BLaER1 (cell line): ENCODE measurements at regions not wholly inside any gene's neighbourhood (a gene's known extent, or its start where the extent isn't known, plus 50 kb on each side); places are given as distances from the start of the nearest gene placed in this dataset.

Experiments used
- H3K27ac ChIP-seq: shearing (Covaris generic); formaldehyde crosslinking; 2 replicates; pipeline ENCODE4 v1.8.1; 2022
- H3K27me3 ChIP-seq: shearing (Covaris generic); formaldehyde crosslinking; 2 replicates; pipeline ENCODE4 v1.8.1; 2022
- H3K36me3 ChIP-seq: shearing (Covaris generic); formaldehyde crosslinking; 2 replicates; pipeline ENCODE4 v1.8.1; 2022
- H3K4me1 ChIP-seq: shearing (Covaris generic); formaldehyde crosslinking; 2 replicates; pipeline ENCODE4 v1.8.1; 2022
- H3K4me2 ChIP-seq: shearing (Covaris generic); formaldehyde crosslinking; 2 replicates; pipeline ENCODE4 v1.8.1; 2022
- H3K4me3 ChIP-seq: shearing (Covaris generic); formaldehyde crosslinking; 2 replicates; pipeline ENCODE4 v1.8.1; 2022
- H3K9ac ChIP-seq: shearing (Covaris generic); formaldehyde crosslinking; 2 replicates; pipeline ENCODE4 v1.8.1; 2022
- H3K9me3 ChIP-seq: shearing (Covaris generic); formaldehyde crosslinking; 2 replicates; pipeline ENCODE4 v1.8.1; 2022
- H4K20me1 ChIP-seq: shearing (Covaris generic); formaldehyde crosslinking; 2 replicates; pipeline ENCODE4 v1.8.1; 2022
- Cebpa-rat ChIP-seq: shearing (Covaris generic); IDR thresholded peaks from 2 replicates; pipeline ENCODE4 v1.8.1; 2022

GRCh38 chr1:47622776-47623556, 185.1 kb downstream of the FOXD2 start:
- peaks cover 17% of the 10 kb centered on the region for H3K4me1 ChIP-seq
- no peak overlapping the region for H3K4me2 ChIP-seq

DNA sequence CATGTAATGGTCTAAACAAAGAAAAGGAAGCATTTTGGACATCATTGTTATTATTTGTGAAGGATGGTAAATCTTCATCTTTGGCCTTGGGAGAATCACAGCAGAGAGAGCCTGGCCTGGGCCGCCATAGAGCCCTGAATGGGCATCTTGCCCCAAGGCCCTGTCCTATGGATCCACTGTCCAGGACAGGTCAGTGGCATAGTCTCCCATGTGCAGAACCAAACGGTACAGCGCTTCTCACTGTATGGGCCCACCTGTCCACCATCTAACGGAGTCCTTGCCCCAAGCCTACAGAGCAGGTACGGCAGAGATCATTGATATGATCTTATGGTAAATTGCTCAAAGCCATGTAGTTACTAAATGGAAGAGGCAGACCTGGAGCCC, 185.7 kb downstream of the FOXD2 start:
- Histone ChIP-seq H3K9ac (no peak overlapping the region), H3K36me3 (no peaks in the 10 kb centered on the region), H3K27ac (no peak overlapping the region), H4K20me1 (no peaks in the 10 kb centered on the region), H3K4me2 (no peak overlapping the region), H3K4me1 (peaks cover 17% of the 10 kb centered on the region), H3K4me3 (no peak overlapping the region), H3K9me3 (no peaks in the 10 kb centered on the region), H3K27me3 (no peaks in the 10 kb centered on the region)
- TF ChIP-seq Cebpa-rat = no peak

More at GRCh38 chr1:47622776-47623556, 185.1 kb downstream of the FOXD2 start:
- no peaks in the 10 kb centered on the region for H4K20me1 ChIP-seq
- no peak overlapping the region for H3K4me3 ChIP-seq
- TF ChIP-seq Cebpa-rat = no peak
- H3K27me3 ChIP-seq = no peaks in the 10 kb centered on the region
- no peaks in the 10 kb centered on the region for H3K36me3 ChIP-seq
- no peak overlapping the region for H3K27ac ChIP-seq
- no peak overlapping the region for H3K9ac ChIP-seq
- H3K9me3 ChIP-seq = no peaks in the 10 kb centered on the region

- Histone ChIP-seq H3K4me2 (no peak overlapping the region), H3K9ac (no peak overlapping the region), H3K4me1 (peaks cover 26% of the 10 kb centered on the region), H3K36me3 (no peaks in the 10 kb centered on the region), H3K4me3 (no peak overlapping the region), H3K27me3 (no peaks in the 10 kb centered on the region), H3K27ac (no peak overlapping the region), H3K9me3 (no peaks in the 10 kb centered on the region), H4K20me1 (no peaks in the 10 kb centered on the region)
- no peak for TF ChIP-seq Cebpa-rat
Measured at GRCh38 chr1:47624531-47624930, 186.7 kb downstream of the FOXD2 start.

GRCh38 chr1:47627016-47627415, 189.2 kb downstream of the FOXD2 start:
- no peak for TF ChIP-seq Cebpa-rat
- no peaks in the 10 kb centered on the region for H3K36me3 ChIP-seq
- no peak overlapping the region for H3K4me3 ChIP-seq
- H3K4me2 ChIP-seq = no peak overlapping the region
- no peak overlapping the region for H3K9ac ChIP-seq
- H3K27ac ChIP-seq = no peak overlapping the region
- no peaks in the 10 kb centered on the region for H4K20me1 ChIP-seq
- H3K27me3 ChIP-seq = no peaks in the 10 kb centered on the region
- H3K4me1 ChIP-seq = peaks cover 37% of the 10 kb centered on the region
- H3K9me3 ChIP-seq = no peaks in the 10 kb centered on the region

- H3K4me1 ChIP-seq = peaks cover 42% of the 10 kb centered on the region
- H3K9ac ChIP-seq = no peak overlapping the region
- H3K27me3 ChIP-seq = no peaks in the 10 kb centered on the region
- H3K27ac ChIP-seq = no peak overlapping the region
- no peak for TF ChIP-seq Cebpa-rat
- H4K20me1 ChIP-seq = no peaks in the 10 kb centered on the region
- no peaks in the 10 kb centered on the region for H3K36me3 ChIP-seq
- H3K4me2 ChIP-seq = no peak overlapping the region
- H3K4me3 ChIP-seq = no peak overlapping the region
- no peaks in the 10 kb centered on the region for H3K9me3 ChIP-seq
Measured at GRCh38 chr1:47627471-47628370, 189.9 kb downstream of the FOXD2 start.

DNA sequence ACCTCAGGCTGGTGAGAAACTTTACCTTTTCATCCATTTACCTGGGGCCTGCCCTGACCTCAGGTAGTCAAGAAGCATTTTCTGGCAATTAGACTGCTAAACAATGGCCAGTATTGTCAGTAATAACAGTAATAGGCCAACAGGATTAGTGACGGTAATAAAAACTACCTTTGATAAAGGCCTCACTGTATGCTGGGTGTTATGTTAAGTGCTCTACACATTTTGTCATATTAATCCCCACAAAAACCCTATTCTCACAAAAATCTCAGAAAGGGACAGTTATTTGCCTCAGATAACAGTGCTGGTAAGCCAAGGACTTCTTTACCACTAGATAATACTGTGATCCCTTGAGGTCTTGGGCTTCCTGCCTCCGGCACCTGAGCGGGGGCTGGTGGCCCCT, 191.4 kb downstream of the FOXD2 start:
- Histone ChIP-seq H3K4me3 (no peak overlapping the region), H3K36me3 (no peaks in the 10 kb centered on the region)
- TF ChIP-seq Cebpa-rat = no peak

DNA sequence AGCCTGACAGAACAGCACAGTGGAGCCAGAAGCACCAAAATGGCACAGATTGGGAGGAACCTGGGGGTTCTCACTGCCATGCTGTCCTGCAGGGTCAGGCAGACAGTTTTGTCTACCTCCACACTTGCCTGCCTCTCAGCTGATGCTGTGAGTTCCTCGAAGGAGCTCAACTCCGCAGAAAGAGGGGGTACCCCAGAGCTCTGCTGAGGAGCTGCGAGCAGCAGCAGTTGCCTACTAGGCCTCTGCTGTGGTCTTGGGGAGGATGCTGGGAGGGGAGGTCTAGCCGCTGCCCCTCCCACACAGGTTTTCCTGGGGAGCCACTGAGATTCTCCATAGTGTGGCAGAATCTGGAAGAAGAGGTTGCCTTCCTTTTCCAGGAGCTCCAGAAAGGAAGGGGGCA, 192.5 kb downstream of the FOXD2 start:
- no peak overlapping the region for H3K4me2 ChIP-seq
- no peaks in the 10 kb centered on the region for H3K9me3 ChIP-seq
- TF ChIP-seq Cebpa-rat = no peak
- H3K9ac ChIP-seq = no peak overlapping the region
- no peaks in the 10 kb centered on the region for H4K20me1 ChIP-seq
- no peak overlapping the region for H3K27ac ChIP-seq
- no peaks in the 10 kb centered on the region for H3K27me3 ChIP-seq
- H3K4me3 ChIP-seq = no peak overlapping the region
- no peaks in the 10 kb centered on the region for H3K36me3 ChIP-seq
- H3K4me1 ChIP-seq = peaks cover 34% of the 10 kb centered on the region

More for the DNA sequence above, 191.4 kb downstream of the FOXD2 start:
- no peaks in the 10 kb centered on the region for H4K20me1 ChIP-seq
- no peak overlapping the region for H3K9ac ChIP-seq
- peaks cover 39% of the 10 kb centered on the region for H3K4me1 ChIP-seq
- H3K9me3 ChIP-seq = no peaks in the 10 kb centered on the region
- H3K4me2 ChIP-seq = peak overlapping the region; percentile 32
- H3K27ac ChIP-seq = no peak overlapping the region
- no peaks in the 10 kb centered on the region for H3K27me3 ChIP-seq

GRCh38 chr1:47631411-47631995, 193.7 kb downstream of the FOXD2 start:
- Histone ChIP-seq H4K20me1 (no peaks in the 10 kb centered on the region), H3K4me1 (peaks cover 46% of the 10 kb centered on the region), H3K36me3 (no peaks in the 10 kb centered on the region), H3K4me2 (peak overlapping the region; percentile 67), H3K27me3 (no peaks in the 10 kb centered on the region), H3K9me3 (no peaks in the 10 kb centered on the region), H3K9ac (no peak overlapping the region), H3K27ac (no peak overlapping the region), H3K4me3 (no peak overlapping the region)
- no peak for TF ChIP-seq Cebpa-rat

DNA sequence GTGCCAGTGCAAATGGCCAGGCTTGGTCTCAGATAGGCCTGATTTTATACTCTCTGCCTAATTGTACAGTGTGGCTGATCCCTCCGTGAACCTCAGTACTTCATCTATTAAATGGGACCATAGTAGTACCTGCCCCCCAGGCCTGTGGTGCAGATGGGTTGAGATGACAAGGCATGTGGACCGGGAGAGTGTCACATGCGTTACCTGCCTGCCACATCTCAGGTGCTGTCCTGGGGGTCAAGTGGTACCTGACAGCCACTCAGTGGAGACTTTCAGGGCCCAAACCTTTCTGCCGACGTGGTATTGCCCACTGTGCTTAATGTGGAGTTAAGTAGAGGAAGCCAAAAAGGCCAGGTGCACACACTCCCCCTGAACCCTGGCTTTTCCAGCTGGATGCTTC, 197.3 kb downstream of the FOXD2 start:
- Histone ChIP-seq H3K4me3 (no peak overlapping the region), H3K4me2 (peak overlapping the region; percentile 21), H3K9me3 (no peaks in the 10 kb centered on the region), H4K20me1 (no peaks in the 10 kb centered on the region), H3K27me3 (no peaks in the 10 kb centered on the region), H3K36me3 (no peaks in the 10 kb centered on the region), H3K4me1 (peaks cover 45% of the 10 kb centered on the region), H3K27ac (no peak overlapping the region), H3K9ac (no peak overlapping the region)
- TF ChIP-seq Cebpa-rat = no peak

- Histone ChIP-seq H3K27me3 (no peaks in the 10 kb centered on the region), H3K4me2 (peak overlapping the region; percentile 21), H3K4me3 (no peak overlapping the region), H3K27ac (no peak overlapping the region), H3K9ac (no peak overlapping the region), H3K36me3 (no peaks in the 10 kb centered on the region), H3K9me3 (no peaks in the 10 kb centered on the region), H3K4me1 (peaks cover 45% of the 10 kb centered on the region), H4K20me1 (no peaks in the 10 kb centered on the region)
- TF ChIP-seq Cebpa-rat = no peak
Measured at GRCh38 chr1:47635597-47635996, 197.8 kb downstream of the FOXD2 start.
